ENCODE measurements at regions not wholly inside any gene's neighbourhood (a gene's known extent, or its start where the extent isn't known, plus 50 kb on each side); places are given as distances from the start of the nearest gene placed in this dataset.

- FAIRE-seq (no peak), DNase-seq (no peak), ATAC-seq (no peak)
- Histone ChIP-seq H3K27ac (no peak overlapping the region), H3K4me3 (no peak overlapping the region), H3K9me3 (no peaks in the 10 kb centered on the region), H3K27me3 (no peaks in the 10 kb centered on the region), H3K36me3 (no peaks in the 10 kb centered on the region), H3K4me1 (peaks cover 0 to 3% (median 0%) of the 10 kb centered on the region in 3 donors)
- intact Hi-C loops (cut with DNase I): no loop called here
- TF ChIP-seq, protein P1, sequence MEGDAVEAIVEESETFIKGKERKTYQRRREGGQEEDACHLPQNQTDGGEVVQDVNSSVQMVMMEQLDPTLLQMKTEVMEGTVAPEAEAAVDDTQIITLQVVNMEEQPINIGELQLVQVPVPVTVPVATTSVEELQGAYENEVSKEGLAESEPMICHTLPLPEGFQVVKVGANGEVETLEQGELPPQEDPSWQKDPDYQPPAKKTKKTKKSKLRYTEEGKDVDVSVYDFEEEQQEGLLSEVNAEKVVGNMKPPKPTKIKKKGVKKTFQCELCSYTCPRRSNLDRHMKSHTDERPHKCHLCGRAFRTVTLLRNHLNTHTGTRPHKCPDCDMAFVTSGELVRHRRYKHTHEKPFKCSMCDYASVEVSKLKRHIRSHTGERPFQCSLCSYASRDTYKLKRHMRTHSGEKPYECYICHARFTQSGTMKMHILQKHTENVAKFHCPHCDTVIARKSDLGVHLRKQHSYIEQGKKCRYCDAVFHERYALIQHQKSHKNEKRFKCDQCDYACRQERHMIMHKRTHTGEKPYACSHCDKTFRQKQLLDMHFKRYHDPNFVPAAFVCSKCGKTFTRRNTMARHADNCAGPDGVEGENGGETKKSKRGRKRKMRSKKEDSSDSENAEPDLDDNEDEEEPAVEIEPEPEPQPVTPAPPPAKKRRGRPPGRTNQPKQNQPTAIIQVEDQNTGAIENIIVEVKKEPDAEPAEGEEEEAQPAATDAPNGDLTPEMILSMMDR (IDR thresholded peaks at IDR 0.05): no peak
- 91 to 96% methylated on average over 2 of the region's 2 CpGs for whole genome bisulfite sequencing, 2 donors
These were observed 374.5 kb upstream of the PROK2 start for GRCh38 chr3:72159487-72159886.

DNA sequence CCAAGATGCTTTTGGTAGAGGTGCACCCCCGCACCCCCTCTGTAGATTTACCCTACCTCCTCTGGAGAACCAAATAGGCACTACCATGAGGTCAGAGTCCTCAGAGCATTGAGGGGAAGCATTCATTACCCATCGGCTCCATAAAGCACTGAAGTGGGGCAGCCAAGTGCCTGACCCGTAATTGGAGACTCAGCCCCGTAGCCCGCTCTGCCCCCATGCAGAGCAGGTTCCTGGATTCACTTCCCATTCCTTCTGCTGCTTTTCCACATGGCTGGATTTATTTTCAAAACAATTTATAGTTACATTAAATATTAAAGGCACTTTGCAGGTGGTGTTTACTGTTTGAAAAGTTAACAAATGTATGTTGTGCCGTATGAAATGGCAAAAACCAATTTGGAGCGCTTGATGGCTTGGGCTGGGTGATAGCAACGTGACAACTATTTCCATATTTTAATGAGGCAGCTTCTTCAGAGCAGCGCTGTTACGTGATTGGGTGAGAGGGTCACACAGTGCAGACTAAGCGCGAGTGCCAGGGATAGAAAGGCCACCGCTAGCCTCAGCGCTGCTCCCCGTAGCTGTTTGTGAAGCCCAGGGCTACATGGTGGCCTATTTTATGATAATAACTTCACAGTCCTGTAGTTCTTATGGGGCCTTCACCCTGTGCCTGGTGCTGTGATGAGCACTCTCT, 373.8 kb upstream of the PROK2 start:
- Histone ChIP-seq H3K9me3 (no peaks in the 10 kb centered on the region), H3K4me3 (no peak overlapping the region), H3K36me3 (no peaks in the 10 kb centered on the region), H3K4me1 (peaks cover 0 to 3% (median 0%) of the 10 kb centered on the region in 3 donors), H3K27me3 (no peaks in the 10 kb centered on the region), H3K27ac (no peak overlapping the region)
- WGBS, 2 donors: 95 to 97% methylated on average over 15 of the region's 15 CpGs
- ATAC-seq: no peak
- no peak for DNase-seq
- TF ChIP-seq, protein P1 (IDR thresholded peaks at IDR 0.05): no peak
- no peak for FAIRE-seq
- intact Hi-C loops (cut with DNase I): no loop called here

GRCh38 chr3:72157748-72158638, 373.0 kb upstream of the PROK2 start:
- Histone ChIP-seq H3K27me3 (no peaks in the 10 kb centered on the region), H3K9me3 (no peaks in the 10 kb centered on the region), H3K4me1 (peaks cover 0 to 9% (median 0%) of the 10 kb centered on the region in 3 donors), H3K27ac (no peak overlapping the region), H3K36me3 (no peaks in the 10 kb centered on the region), H3K4me3 (no peak overlapping the region)
- DNase-seq: no peak
- ATAC-seq: no peak
- WGBS, 2 donors: 91 to 95% methylated on average over 7 of the region's 7 CpGs
- TF ChIP-seq, protein P1 (IDR thresholded peaks at IDR 0.05): no peak
- intact Hi-C loops (cut with DNase I): no loop called here
- FAIRE-seq: no peak

DNA sequence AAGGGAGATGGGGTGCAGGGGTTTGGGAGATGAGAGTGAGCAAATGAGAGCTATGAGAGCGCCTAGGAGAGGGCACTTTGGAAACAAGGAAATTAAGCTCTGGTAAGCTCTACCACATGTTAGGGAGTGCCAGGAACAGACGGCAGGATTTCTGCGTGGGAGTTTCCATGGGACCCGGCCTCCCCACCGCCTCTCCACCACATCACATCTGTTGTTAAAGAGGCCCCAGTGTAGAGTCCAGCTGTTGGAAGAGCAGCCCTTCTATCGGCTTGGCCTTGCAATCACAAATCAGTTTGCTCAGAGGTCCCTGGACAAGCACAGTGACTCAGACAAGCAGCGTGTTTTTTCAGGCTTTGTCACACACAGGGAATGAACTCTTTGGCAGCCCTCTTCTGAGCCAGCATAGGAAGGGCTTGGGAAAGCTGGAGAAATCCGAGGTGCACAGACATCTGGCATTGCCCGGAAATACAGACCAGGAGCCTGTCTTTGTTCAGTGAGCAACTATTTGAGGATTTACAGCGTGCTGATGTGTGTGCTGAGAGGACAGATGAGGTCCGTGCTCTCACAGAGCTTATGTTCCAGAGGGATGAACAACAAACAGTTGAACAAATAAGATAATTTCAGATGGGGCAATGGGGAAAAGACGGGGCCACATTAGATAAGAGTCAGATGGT, 370.6 kb upstream of the PROK2 start:
- no peak for FAIRE-seq
- Histone ChIP-seq H3K27me3 (no peaks in the 10 kb centered on the region), H3K4me1 (peaks cover 19 to 32% (median 20%) of the 10 kb centered on the region in 3 donors), H3K27ac (peak overlapping the region in 1 of 4 donors; percentile 57), H3K36me3 (no peaks in the 10 kb centered on the region), H3K4me3 (no peak overlapping the region), H3K9me3 (no peaks in the 10 kb centered on the region)
- ATAC-seq: peak; percentile 16 to 58 (median 52)
- 53% methylated on average over 12 of the region's 12 CpGs for WGBS, 2 donors
- TF ChIP-seq, protein P1 (IDR thresholded peaks at IDR 0.05): no peak
- intact Hi-C loops (cut with DNase I): no loop called here
- peak in 3 of 6 donors; percentile 38 to 71 (median 47) for DNase-seq
